Erythroblast (primary cell): ENCODE measurements at regions not wholly inside any gene's neighbourhood (a gene's known extent, or its start where the extent isn't known, plus 50 kb on each side); places are given as distances from the start of the nearest gene placed in this dataset.

ENCODE experiments used
- DNase-seq, 2 experiments: peaks; one replicate each; lab custom pipeline; 2025; lab: John Stamatoyannopoulos, UW
- GATA1 ChIP-seq: IDR thresholded peaks from 2 replicates; pipeline ENCODE4 v1.6.1; 2011; ENCODE audit warnings: low read depth, mild to moderate bottlenecking, control low read depth, low read length, moderate library complexity
- POLR2A ChIP-seq: IDR thresholded peaks from 2 replicates; pipeline ENCODE4 v1.6.1; 2011; ENCODE audit warnings: mild to moderate bottlenecking, low read length

DNA sequence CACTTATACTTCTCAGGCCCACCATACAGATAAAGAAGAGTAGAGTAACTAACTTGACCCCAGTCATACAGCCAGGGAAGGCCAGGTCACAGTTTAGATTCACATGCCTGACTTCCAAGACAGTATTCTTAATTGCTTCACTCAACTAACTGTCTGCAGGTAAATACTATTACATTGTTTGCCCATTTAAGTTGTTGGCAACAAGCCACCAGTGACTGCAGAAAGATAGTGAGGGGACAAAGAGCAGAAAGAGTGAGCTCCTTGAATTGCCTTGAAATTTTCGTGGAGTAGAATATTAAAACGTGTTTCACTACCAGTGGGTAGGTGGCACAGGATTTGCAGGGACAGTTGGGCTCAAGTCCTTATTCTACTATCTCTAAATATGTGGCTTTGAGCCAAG lies 146.3 kb upstream of the RMST start:
- no peak for TF ChIP-seq GATA1
- no peak for TF ChIP-seq POLR2A
- DNase-seq, result no peak

DNA sequence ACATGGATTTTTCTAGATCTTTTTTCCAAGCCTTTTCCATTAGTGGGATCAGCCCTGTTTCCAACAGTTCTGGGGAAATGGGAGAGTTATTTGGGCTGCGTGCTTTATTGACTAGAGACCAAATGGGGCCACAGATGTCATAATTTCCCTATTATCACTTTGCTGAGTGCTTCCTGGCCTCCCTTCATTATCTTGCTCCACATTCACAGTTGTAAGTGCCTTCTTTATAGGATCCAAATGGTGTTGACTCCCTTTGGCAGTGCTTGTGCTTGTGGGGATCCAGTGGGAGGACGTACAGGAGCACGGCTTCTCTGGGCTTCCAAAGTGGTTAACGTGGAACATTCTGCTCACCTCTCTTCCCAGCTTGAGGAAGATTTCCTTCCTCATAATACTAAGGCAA lies 141.0 kb upstream of the RMST start:
- no peak for DNase-seq
- TF ChIP-seq GATA1 (no peak), POLR2A (no peak)

DNA sequence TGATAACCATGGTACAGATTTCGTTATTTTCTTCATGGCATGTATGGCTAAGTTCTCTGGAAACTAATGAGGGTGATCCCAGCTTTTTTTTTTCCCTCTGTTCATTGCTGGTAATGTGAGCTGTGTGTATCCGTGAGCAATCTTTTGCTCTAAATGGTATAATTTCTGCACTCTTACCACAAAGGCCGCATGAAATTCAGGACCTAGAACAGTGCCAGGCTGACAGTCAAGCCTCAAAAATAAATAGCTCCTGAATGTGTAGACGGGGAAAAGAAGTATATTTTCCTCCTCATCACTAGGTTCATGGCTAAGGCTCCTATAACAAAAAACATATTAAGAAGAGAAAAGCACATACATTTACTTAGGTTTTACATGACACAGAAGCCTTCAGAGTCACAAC lies 140.2 kb upstream of the RMST start:
- DNase-seq, result no peak
- TF ChIP-seq POLR2A (no peak), GATA1 (no peak)

DNA sequence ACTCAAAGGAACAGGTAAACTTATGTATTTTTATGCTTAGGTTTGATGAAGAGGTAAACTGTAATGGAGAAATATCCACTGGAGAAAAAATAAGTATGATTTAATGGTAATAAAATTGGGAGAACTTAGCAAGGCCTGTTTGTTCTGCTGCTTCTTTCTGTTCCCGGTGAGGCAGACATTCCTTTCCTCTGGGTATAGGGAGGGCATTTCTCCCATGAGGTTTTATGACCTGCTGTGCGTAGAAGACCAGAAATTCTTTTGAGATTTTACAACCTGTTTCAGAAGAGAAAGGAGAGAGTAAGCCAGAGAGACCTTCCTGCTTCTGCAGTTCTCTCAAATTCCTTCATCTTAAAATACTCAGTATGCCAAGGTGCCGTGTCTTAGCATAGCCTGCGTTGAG lies 139.4 kb upstream of the RMST start:
- no peak for TF ChIP-seq POLR2A
- TF ChIP-seq GATA1, result no peak
- no peak for DNase-seq

DNA sequence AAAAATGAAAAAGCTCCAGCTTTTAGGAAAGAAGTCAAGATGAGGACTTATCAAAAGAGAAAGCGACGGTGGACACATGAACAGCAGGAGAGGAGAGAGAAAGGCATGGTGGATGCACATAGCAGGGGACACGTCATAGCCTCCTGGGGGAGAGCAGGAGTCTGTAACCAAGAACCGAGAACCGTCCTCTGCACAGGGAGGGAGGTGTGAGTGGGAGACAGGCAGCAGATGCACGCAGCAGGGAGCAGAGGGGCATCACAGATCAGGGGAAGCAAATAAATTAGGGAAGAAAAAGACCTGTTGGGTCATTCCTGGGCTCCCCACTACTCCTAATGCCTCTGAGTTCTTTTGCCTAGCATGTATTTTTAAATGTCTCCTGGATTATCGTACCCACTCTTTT lies 138.1 kb upstream of the RMST start:
- DNase-seq, result no peak
- TF ChIP-seq POLR2A (no peak), GATA1 (no peak)

DNA sequence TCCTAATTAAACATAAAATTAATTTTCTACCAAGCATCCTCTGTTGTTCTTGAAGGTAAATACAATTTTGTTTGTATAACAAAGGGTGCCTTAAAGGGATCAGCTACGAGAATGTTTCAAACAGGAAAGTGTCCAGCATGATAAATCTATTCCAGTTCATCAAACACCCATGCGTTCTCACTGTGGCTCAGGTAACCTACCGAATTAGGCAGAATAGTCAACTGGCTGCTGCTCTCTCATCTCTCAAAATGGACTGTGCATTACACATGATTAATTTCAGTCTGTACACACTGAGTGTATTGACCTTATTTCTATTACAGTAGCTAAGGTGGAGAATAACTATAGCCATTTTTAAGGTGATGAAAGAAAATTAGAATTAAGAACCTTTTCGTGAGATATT lies 127.5 kb upstream of the RMST start:
- DNase-seq, result no peak
- TF ChIP-seq GATA1, result no peak
- TF ChIP-seq POLR2A, result no peak

DNA sequence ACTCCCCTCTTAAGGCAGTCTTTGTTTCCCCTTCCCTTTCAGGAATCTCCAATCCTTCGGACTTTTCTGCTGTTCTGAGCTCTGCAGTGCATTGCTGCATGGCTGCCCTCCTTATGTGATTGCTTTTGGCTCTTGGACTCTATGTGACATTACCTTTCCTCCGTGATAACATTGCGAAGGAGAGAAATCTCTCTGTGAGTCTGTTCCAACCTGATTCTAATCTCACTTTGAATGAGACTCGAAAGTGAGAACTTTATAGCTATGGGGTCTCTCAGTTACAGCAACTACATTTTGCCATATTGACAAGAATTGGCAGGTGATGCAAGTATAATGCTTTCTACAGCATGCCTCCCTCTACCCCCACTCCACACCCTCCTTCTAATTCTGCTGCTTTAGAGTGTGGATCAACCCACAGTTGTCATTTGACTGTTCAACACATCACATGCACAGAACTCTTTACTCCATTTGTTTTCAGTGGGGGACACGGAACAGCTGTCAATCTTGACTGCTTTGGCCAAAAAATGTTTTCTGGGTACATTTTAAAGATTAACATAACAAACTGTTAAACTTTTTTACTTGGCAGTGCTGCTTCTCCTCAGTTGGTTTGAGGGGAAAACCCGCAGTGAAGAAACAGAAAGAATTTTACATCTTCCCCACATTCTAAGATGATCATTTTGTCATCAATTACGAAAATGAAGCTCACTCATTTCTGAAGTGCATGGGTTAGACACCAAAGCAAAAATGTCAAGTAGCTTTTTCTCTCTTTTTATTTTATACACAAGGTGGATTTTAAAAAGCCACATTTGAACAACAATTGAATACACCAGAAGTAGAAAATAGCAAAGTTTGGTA lies 125.5 kb upstream of the RMST start:
- TF ChIP-seq GATA1, result no peak
- DNase-seq, result no peak

DNA sequence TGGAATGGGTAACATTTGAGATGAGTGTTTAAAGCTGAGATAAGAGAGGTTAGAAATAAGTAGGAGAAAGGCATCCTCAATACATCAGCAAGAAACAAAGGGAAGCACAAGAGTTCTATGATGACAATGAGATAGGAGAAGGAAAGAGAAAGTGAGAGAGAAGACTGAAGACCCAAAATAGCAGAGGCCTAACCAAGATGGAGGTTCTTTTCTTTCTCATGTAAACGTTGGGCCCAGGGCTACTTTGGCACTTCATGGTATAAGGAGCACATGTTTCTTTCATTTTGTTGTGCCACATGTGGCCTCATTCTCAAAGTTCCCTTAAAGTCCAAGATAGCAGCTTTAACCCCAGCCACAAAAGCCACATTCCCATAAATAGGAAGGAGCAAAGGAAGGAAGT lies 120.5 kb upstream of the RMST start:
- DNase-seq, result no peak

DNA sequence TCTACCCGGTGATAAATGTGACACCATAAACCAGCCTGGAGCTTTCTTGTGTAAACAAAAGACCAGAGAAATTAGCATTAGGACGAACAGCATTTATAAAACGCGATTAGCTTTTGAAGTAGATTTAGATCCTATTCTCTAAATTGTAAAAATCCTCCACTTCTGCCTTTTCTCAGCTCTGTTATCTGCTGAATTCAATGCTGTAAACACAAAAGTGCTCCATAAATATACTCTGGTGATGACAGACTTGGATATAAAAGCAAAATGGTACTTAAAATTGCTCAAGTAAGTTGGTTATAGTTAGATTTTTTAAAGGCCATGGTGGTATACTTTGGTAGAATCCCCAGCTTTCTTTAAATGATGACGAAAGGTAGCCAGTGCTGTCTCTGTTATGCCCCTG lies 114.6 kb upstream of the RMST start:
- DNase-seq, result no peak
- TF ChIP-seq GATA1 (no peak), POLR2A (no peak)

More for the DNA sequence above, 120.5 kb upstream of the RMST start:
- TF ChIP-seq GATA1, result no peak
- TF ChIP-seq POLR2A, result no peak

DNA sequence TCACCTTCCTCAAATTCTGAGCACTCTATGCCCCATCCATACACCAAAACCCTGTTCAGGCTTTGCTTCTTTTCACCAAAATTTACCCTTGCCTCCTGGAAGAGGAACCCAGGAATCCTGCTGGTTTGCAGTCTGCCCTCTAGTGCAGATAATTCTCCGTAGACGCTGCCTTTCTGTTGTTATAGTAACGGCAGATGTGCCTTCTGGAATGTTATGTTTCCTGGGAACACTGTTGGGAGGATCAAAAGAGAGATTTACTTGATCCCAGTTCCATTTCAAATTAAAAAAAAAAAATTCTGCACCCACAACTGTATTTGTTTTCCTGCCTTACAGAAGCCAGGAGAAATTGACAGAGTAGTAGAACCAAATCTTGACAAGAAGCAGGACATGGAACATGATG lies 104.2 kb upstream of the RMST start:
- TF ChIP-seq POLR2A, result no peak
- TF ChIP-seq GATA1, result no peak
- no peak for DNase-seq

DNA sequence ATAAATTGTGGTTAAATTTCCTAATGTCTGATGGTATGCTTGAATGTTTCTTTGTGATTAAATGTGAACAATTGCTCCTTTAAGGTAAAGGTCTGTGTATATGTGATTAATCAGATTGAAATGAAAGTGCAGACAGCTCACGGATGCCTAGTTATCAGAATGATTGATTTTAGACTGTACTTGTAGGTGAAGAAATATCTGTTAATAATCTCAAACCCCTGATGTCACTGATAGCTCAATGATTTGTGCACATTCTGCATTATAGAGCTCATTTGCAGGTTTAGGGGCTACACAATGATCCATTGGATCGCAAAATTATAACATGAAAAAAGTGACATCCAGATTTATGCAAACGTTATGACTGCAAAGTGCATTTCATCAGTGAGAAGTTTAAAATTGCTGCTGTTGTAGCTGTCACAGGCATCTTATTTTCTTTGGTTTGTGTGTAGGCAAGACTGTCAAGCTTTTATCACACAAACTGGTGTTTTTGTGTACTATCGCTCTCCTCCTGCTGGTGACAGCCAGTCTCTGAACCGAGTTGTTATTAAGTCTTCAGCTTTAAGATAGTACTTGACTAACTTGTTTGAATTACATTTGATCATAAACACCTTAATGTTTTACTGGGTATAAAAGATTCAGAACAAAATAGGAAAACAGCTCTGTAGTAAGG lies 103.4 kb upstream of the RMST start:
- no peak for TF ChIP-seq GATA1
- TF ChIP-seq POLR2A, result no peak
- no peak for DNase-seq

DNA sequence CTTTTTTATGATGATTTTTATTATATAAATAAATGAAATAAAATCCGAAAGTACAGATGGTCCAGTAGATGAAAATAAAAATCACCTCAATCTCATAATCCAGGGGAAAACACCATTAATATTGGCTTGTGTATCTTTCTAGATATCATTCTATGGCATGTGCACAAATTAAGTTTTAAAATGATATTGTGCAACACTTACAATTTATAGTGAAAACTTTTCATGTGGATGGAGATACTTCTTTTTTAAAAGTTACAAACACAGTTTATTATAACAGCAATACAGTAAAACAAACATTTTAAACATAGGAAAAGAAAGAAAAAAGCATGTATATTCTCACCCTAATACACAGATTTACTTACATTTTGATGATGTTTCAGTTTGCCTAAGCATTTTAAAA lies 98.9 kb upstream of the RMST start:
- no peak for DNase-seq
- no peak for TF ChIP-seq POLR2A
- no peak for TF ChIP-seq GATA1

DNA sequence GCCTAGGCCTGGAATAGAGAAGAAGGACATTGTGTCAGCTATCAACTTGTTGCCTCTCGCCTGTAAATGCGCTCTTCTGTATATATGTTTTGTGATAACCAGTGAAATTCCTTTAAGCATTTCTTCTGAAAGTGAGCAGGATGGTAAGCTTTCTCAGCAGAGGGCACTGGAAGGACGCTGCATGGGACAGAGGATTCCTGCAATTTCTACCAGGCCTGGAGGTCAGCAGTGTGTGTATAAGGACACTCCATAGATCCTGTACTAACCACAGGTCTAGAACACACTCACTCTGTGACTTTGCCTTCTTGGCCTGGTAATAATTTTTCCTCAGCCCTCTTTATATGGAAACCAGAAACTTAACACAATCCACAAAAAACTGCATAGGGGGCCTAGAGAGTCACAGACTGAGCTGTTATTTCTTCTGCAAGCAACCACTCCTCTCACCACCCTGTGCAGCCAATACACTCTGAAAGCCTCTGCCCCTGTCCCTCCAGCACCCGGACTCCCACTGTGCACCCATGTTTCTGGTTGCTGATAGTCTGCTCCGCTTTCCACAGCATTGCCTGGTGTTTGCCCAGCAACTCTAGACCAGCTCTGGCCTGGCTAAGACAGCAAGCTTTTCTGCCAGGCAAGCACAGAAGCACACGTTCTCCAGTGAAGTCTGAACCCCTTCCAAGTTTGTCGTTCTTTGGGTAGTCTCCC lies 94.0 kb upstream of the RMST start:
- TF ChIP-seq GATA1 (no peak), POLR2A (no peak)
- no peak for DNase-seq

DNA sequence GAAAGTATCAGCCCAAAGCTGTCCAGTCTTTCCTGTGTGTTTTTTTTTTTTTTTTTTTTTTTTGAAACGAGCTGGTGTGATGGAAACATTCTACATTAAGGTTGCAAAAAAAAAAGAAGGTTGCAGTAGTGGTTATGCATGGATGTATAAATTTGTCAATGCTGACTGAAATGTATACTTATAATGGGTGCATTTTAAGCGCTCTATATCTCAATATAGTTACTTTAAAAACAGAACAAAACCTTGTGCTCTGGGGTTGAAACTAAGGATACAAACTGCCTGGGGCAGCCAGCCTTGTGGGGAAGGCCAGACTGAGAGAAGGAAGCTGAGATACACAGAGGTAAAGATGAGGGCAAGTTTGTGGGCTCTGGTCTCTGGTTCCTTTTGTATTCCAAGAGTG lies 87.3 kb upstream of the RMST start:
- no peak for DNase-seq
- TF ChIP-seq GATA1 (no peak), POLR2A (no peak)
